GM23248 (cell line): ENCODE measurements at regions not wholly inside any gene's neighbourhood (a gene's known extent, or its start where the extent isn't known, plus 50 kb on each side); places are given as distances from the start of the nearest gene placed in this dataset.

Experiments
- EZH2 ChIP-seq: fragments of 200-600 bp; sonication (generic); IDR thresholded peaks from 2 replicates; pipeline ENCODE4 v1.6.1; 2018; ENCODE audit warnings: antibody characterized with exemption, mild to moderate bottlenecking; ENCODE audit not compliant: insufficient read depth, poor library complexity, severe bottlenecking
- EZH2phosphoT487 ChIP-seq: fragments of 200-600 bp; sonication (generic); IDR thresholded peaks from 2 replicates; pipeline ENCODE4 v1.6.1; 2018; ENCODE audit warnings: antibody characterized with exemption, moderate library complexity, mild to moderate bottlenecking, low read depth; ENCODE audit not compliant: insufficient read depth

GRCh38 chr12:102726686-102727085 lies 190.4 kb downstream of the PAH start:
- TF ChIP-seq EZH2 (no peak), EZH2phosphoT487 (no peak)
